Astrocyte (in vitro differentiated cells and primary cell): ENCODE measurements at regions not wholly inside any gene's neighbourhood (a gene's known extent, or its start where the extent isn't known, plus 50 kb on each side); places are given as distances from the start of the nearest gene placed in this dataset.

ENCODE experiments used
- DNase-seq: peaks from one replicate; pipeline ENCODE4 v3.0.0-alpha.2; 2010; ENCODE audit warnings: low read depth
- FAIRE-seq: peaks from 2 replicates; lab custom pipeline; 2011; peaks lifted over from hg19 to GRCh38; lab: Jason Lieb, UNC
- H2AFZ ChIP-seq: 2 replicates; pipeline ENCODE4 v1.6.0; 2012; ENCODE audit warnings: low read depth, low read length, inconsistent platforms
- H3K27ac ChIP-seq: 2 replicates; pipeline ENCODE4 v1.5.1; 2011; ENCODE audit warnings: low read depth, low read length, inconsistent platforms
- H3K27me3 ChIP-seq: 2 replicates; pipeline ENCODE4 v1.6.0; 2011; ENCODE audit warnings: low read length, inconsistent platforms; ENCODE audit not compliant: insufficient read depth
- H3K36me3 ChIP-seq: 2 replicates; pipeline ENCODE4 v1.5.1; 2011; ENCODE audit warnings: low read length, inconsistent platforms; ENCODE audit not compliant: insufficient read depth
- H3K4me1 ChIP-seq: 2 replicates; pipeline ENCODE4 v1.5.1; 2011; ENCODE audit warnings: low read length, inconsistent platforms; ENCODE audit not compliant: insufficient read depth
- H3K4me2 ChIP-seq: 2 replicates; pipeline ENCODE4 v1.6.0; 2012; ENCODE audit warnings: low read length, inconsistent platforms
- H3K4me3 ChIP-seq: 2 replicates; pipeline ENCODE4 v1.5.1; 2011; ENCODE audit warnings: low read depth, mild to moderate bottlenecking, low read length, inconsistent platforms; ENCODE audit not compliant: insufficient read depth
- H3K79me2 ChIP-seq: 2 replicates; pipeline ENCODE4 v1.6.0; 2012; ENCODE audit warnings: mild to moderate bottlenecking, low read length, inconsistent platforms; ENCODE audit not compliant: insufficient read depth
- H3K9ac ChIP-seq: 2 replicates; pipeline ENCODE4 v1.6.0; 2012; ENCODE audit warnings: mild to moderate bottlenecking, low read length, inconsistent platforms
- H3K9me3 ChIP-seq: 2 replicates; pipeline ENCODE4 v1.5.1; 2012; ENCODE audit warnings: low read depth, mild to moderate bottlenecking, low read length, inconsistent platforms; ENCODE audit not compliant: insufficient read depth
- H4K20me1 ChIP-seq: 2 replicates; pipeline ENCODE4 v1.6.0; 2012; ENCODE audit warnings: low read length, inconsistent platforms; ENCODE audit not compliant: insufficient read depth
- H3K27ac Mint-ChIP-seq: one replicate; pipeline ENCODE4 v1.8.0; 2021; ENCODE audit warnings: mild to moderate bottlenecking, mixed read lengths; ENCODE audit not compliant: unreplicated experiment
- H3K27me3 Mint-ChIP-seq: one replicate; pipeline ENCODE4 v1.8.0; 2021; ENCODE audit warnings: low read depth, mixed read lengths; ENCODE audit not compliant: unreplicated experiment
- H3K36me3 Mint-ChIP-seq: one replicate; pipeline ENCODE4 v1.8.0; 2021; ENCODE audit warnings: low read depth, mixed read lengths; ENCODE audit not compliant: unreplicated experiment
- H3K4me1 Mint-ChIP-seq: one replicate; pipeline ENCODE4 v1.8.0; 2021; ENCODE audit warnings: low read depth, mixed read lengths; ENCODE audit not compliant: unreplicated experiment
- H3K4me3 Mint-ChIP-seq: one replicate; pipeline ENCODE4 v1.8.0; 2021; ENCODE audit warnings: mild to moderate bottlenecking, moderate library complexity, mixed read lengths; ENCODE audit not compliant: unreplicated experiment
- H3K9me3 Mint-ChIP-seq: one replicate; pipeline ENCODE4 v1.8.0; 2021; ENCODE audit warnings: mild to moderate bottlenecking, mixed read lengths; ENCODE audit not compliant: unreplicated experiment
- EZH2 ChIP-seq: IDR thresholded peaks from 2 replicates; pipeline ENCODE4 v1.6.1; 2012; ENCODE audit warnings: mild to moderate bottlenecking, low read length, inconsistent platforms; ENCODE audit not compliant: insufficient read depth
- TF ChIP-seq, protein P1 (sequence below): IDR thresholded peaks from 2 replicates; pipeline ENCODE4 v1.5.1; 2011; ENCODE audit warnings: low read depth, mild to moderate bottlenecking, inconsistent platforms, low read length, moderate library complexity; ENCODE audit not compliant: insufficient read depth

DNA sequence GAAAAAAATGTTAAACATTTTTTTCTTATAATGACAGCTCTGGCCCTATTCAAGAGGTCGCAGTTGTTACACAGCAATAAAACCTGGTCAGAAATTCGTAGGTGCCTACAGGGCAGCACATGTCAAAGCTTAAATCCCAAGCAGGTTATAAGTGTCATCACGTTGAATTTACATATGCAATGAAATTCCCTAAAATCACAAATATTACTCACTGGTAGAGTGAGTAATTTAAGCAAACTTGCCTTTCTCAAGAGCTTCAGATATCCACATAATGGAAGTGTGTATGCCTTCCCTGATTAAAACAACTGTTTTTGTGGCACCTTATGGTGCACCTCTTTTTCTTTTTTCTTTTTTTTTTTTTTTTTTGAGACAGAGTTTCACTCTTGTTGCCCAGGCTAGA is 90.7 kb upstream of the FNDC3B start:
- DNase-seq (no peak), FAIRE-seq (no peak)
- no peak overlapping the region for H3K4me3 ChIP-seq
- peaks cover 10% of the 10 kb centered on the region for H3K4me1 ChIP-seq
- H3K36me3 ChIP-seq: no peaks in the 10 kb centered on the region
- H3K9me3 ChIP-seq: no peaks in the 10 kb centered on the region
- H3K27me3 ChIP-seq: no peaks in the 10 kb centered on the region
- Mint-ChIP-seq H3K27me3 (no peaks in the 10 kb centered on the region), H3K4me3 (no peak overlapping the region), H3K4me1 (peaks cover 19% of the 10 kb centered on the region), H3K36me3 (no peaks in the 10 kb centered on the region), H3K9me3 (peaks cover 3% of the 10 kb centered on the region), H3K27ac (no peak overlapping the region)
- H3K9ac ChIP-seq: no peak overlapping the region
- no peak for TF ChIP-seq EZH2
- TF ChIP-seq, protein P1, sequence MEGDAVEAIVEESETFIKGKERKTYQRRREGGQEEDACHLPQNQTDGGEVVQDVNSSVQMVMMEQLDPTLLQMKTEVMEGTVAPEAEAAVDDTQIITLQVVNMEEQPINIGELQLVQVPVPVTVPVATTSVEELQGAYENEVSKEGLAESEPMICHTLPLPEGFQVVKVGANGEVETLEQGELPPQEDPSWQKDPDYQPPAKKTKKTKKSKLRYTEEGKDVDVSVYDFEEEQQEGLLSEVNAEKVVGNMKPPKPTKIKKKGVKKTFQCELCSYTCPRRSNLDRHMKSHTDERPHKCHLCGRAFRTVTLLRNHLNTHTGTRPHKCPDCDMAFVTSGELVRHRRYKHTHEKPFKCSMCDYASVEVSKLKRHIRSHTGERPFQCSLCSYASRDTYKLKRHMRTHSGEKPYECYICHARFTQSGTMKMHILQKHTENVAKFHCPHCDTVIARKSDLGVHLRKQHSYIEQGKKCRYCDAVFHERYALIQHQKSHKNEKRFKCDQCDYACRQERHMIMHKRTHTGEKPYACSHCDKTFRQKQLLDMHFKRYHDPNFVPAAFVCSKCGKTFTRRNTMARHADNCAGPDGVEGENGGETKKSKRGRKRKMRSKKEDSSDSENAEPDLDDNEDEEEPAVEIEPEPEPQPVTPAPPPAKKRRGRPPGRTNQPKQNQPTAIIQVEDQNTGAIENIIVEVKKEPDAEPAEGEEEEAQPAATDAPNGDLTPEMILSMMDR: no peak
- H3K27ac ChIP-seq: no peak overlapping the region
- H2AFZ ChIP-seq: no peak overlapping the region
- no peak overlapping the region for H3K4me2 ChIP-seq
- no peaks in the 10 kb centered on the region for H3K79me2 ChIP-seq
- H4K20me1 ChIP-seq: no peaks in the 10 kb centered on the region

DNA sequence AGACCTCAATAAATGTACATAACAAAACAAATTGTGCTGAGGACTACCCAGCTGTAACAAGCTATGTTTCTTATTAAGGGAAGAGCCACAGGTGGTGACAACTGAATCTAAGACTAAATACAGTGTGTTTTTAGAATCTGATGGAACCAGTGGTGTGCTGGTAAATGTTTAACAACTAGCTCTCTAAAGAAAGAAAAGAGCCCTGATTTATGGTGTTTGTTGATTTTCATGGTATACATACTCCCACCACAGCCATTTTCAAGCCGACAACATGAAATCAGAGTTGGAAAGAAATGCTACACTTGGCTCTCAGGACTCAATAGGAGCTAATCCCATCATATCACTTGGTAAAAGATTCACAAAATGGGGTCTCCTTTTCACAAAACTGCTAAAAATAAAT is 89.8 kb upstream of the FNDC3B start:
- TF ChIP-seq, protein P1: no peak
- TF ChIP-seq EZH2: no peak
- Mint-ChIP-seq H3K36me3 (no peaks in the 10 kb centered on the region), H3K27ac (no peak overlapping the region), H3K4me1 (peaks cover 21% of the 10 kb centered on the region), H3K9me3 (peaks cover 3% of the 10 kb centered on the region), H3K4me3 (no peak overlapping the region), H3K27me3 (no peaks in the 10 kb centered on the region)
- no peaks in the 10 kb centered on the region for H3K79me2 ChIP-seq
- no peak overlapping the region for H3K9ac ChIP-seq
- no peak overlapping the region for H3K27ac ChIP-seq
- H3K4me1 ChIP-seq: peaks cover 10% of the 10 kb centered on the region
- FAIRE-seq: no peak
- no peaks in the 10 kb centered on the region for H4K20me1 ChIP-seq
- H3K9me3 ChIP-seq: no peaks in the 10 kb centered on the region
- H3K36me3 ChIP-seq: no peaks in the 10 kb centered on the region
- H3K27me3 ChIP-seq: no peaks in the 10 kb centered on the region
- H3K4me2 ChIP-seq: no peak overlapping the region
- H2AFZ ChIP-seq: no peak overlapping the region
- DNase-seq: no peak
- H3K4me3 ChIP-seq: no peak overlapping the region

DNA sequence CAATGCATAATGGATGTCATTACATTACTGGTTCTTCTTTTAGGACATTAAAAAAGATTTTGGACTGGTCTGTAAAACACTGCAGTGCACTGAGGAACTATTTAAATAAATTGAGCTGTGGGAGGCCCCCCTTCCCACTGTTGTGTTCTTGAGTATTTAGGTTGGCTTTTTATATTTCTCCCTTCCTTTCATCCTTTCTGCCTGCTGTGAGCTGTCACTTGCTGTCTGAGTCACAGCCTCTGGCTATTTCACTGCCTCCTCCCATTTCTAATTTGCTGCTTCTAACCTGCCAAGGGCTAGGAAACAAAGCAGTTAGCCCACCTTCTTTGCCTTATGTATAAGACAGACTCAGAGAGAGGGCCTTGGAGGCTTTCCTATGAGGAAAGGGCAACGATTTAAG is 89.0 kb upstream of the FNDC3B start:
- Histone ChIP-seq H3K36me3 (no peaks in the 10 kb centered on the region), H4K20me1 (no peaks in the 10 kb centered on the region), H3K4me3 (no peak overlapping the region), H3K4me2 (peak overlapping the region; percentile 39), H3K9ac (no peak overlapping the region), H3K79me2 (no peaks in the 10 kb centered on the region), H3K27me3 (no peaks in the 10 kb centered on the region), H2AFZ (peak overlapping the region; percentile 48), H3K9me3 (no peaks in the 10 kb centered on the region), H3K4me1 (peaks cover 18% of the 10 kb centered on the region), H3K27ac (no peak overlapping the region)
- Mint-ChIP-seq H3K4me3 (no peak overlapping the region), H3K36me3 (no peaks in the 10 kb centered on the region), H3K4me1 (peaks cover 18% of the 10 kb centered on the region), H3K9me3 (peaks cover 3% of the 10 kb centered on the region), H3K27me3 (no peaks in the 10 kb centered on the region), H3K27ac (no peak overlapping the region)
- TF ChIP-seq, protein P1: no peak
- TF ChIP-seq EZH2: no peak
- FAIRE-seq (no peak), DNase-seq (peak; percentile 44)
